ENCODE measurements at regions not wholly inside any gene's neighbourhood (a gene's known extent, or its start where the extent isn't known, plus 50 kb on each side); places are given as distances from the start of the nearest gene placed in this dataset.
A peak's percentile ranks its signal among the peaks of the same experiment; 100 is the strongest.

DNA sequence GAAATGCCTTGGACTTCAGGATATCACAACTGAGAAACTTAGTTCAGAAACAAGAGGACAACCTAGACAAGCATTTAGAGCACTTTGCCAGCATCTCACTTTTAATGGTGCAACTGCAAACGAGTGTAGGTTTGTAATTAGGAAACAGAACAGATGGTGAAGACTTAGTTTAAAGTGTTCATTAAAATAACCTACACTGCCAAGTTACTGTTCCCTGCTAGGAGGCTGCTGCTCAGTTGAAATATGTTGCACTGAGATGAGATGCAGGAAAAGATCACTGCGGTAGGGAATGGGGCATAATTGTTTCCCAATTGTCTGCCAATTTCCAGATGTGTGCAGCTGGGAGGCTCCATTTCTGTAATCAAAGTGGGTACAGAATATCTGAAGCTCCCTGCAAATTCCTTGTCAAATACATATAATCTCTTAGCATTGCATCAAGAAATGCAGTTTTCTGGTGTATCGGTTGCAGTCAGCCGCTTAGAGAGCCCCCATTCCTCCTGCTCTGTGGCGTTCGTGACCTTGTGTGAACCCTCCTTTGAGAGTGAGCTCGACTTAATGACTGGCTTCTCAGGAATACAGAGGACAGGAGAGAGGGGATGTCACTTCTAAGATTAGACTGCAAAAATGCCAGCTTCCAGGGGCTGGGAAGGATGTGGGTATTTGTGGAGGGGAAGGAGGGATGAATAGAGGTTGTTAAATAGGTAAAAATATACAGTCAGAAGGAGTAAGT lies 448.9 kb downstream of the MED10 start:
- DNase-seq: no peak

DNA sequence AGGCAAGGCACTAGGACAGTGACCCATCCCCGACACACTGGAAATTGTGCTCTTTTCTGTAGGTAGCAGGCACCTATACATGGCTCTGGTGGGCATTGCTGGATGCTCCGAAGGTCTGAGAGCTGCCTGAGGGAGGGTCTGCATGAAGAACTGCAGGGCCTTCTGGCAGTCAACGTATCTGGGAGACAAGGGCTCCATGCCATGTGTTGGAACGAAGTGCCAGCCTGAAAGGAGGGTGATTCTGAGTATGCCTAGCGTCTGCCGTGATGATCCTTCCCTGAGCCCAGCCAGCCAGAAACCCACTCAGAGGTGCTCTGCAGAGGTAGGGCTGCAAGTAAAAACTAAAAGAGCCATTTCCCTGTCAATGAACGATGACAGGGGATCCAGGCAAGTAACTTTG lies 453.2 kb downstream of the MED10 start:
- no peak for DNase-seq

DNA sequence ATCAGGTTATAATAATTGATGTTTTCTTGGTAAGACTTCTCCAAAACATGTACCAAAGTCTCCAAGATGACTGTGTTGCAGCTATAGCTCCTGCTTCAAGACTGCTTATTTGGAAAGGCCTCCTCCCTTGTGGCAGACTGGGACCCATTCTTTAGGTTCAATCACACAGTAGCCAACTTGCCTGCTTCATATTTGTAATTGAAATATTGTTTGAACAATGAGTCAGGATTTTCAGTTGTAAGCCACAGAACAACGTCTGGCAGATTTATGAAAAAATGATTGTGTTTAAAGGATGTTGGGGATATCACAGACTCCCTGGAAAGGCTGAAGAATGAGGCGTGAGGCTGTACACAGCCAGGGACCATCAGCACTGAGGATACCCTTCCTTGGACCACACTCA lies 458.9 kb downstream of the MED10 start:
- no peak for DNase-seq

DNA sequence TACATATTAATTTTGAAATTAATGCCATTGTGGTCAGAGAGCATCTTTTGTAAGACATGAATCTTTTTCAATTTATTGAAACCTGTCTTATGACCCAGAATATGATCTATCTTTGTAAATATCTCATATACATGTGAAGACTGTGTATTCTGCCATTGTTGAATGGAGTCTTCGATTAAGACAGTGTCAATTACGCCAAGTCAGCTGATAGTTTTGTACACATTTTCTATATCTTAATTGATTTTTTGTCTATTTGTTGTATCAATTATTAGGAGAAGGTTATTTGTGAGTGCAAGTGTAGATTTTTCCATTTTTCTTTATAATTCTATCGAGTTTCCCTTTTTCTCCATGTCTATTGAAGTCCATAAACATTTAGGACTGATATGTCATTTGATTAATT lies 471.6 kb downstream of the MED10 start:
- DNase-seq: no peak

DNA sequence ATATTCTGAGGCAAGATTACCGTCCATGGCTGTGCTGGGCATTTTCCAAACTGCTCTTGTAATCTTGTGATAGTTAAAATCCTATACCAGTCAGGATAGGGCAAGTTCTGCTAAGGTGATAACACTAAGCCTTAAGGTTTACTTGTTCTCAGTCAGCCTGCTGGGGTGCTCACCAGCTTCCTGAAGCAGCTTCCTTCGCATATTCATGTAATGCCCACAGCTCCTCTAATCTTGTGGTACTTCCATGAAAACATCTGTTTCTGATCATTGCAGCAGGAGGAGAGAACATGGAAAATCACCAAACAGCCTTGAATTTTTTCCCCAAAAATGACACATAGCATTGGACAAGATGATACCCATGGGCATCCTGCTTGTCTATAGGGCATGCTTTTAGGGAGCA lies 473.2 kb downstream of the MED10 start:
- DNase-seq: no peak

DNA sequence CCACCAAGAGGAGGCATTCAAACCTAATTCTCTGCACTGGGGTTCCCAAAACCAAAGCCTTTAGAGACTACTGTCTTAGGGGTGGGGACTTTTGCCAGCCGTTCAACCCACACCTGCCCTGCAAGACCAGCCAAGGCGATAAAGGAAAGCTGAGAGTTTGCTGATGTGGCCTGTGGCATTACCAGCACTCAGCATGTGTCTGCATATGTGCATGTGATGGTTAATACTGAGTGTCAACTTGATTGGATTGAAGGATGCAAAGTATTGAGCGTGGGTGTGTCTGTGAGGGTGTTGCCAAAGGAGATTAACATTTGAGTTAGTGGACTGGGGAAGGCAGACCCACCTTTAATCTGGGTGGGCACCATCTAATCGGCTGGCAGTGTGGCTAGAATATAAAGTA lies 474.2 kb downstream of the MED10 start:
- no peak for DNase-seq

DNA sequence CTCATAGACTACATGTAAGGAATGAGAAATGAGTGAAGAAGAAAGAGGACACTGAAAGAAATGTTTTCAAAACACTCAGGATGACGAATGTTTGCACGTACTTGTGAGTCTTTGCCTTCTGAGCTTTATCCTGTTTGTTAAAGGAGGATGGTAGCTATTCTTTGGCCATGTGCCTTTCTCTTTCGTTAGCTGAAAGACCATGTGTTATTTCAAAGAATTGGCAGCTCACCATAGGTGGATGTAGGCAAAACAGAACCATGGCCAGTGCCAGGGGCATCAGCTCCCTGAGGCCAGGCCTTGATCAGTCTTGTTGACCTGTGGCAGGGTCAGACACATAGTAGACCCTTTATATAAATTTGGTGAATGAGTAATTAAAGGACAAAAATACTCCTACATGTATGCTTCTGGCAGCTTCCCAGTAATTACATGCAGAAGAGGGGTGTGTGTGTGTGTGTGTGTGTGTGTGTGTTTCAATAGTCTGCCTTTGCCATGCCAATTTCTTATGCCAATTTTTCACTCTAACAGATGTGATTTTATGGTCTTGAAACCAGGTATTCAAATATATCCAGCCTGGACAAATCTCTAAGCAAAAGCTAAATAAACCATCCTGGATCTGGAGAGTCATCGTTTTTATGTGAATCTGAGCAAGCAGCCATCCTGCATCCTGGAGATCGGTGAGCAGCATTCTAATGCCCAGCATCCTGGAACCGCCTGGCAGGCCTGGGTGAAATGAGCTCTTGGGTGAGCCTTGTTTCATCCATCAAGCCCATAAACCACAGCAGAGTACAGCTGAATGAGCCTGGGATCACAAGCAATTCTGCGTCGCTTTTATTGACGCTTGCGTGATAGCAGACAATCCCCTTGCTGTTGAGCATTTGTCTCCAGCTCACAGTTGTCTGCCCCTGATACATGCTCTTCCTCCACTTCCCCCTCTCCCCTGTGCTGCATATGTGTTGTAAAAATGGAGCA lies 475.4 kb downstream of the MED10 start:
- DNase-seq: no peak

DNA sequence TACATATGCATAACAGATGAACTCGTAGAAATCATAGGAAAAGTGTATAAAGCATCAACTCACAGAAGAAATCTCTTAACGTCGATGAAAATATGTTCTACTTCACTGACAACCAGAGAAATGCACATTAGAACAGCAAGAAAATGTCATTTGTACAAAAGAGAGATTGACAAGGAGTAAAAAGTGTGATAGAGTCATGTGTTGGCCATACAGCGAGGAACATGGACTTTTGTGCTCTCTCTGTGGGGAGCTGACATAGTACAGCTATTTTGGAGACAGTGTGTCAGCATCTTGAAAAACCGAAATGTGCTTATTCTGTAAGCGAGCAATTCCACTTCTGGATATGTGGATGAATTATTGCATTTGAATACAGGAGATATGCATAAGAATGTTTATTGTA lies 477.9 kb downstream of the ICE1 start:
- DNase-seq: no peak

DNA sequence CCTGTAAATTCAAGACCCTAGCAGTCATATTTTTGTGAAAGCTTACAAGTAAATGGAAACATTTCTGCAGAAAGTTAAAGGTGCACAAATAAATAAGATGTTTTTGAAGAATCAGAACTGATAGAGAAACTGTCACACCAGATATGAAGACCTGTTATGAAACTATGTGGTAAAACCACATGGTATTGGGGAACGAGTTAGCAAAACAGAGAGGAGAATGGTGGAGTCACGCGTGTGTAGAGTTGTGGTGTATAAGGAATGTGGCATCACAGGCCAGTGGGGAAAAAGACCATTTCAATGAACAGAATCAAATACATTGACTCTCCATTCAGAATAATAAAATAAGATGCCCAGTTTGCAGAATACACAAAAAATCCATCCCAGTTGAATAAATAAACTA lies 477.2 kb downstream of the ICE1 start:
- DNase-seq: no peak

DNA sequence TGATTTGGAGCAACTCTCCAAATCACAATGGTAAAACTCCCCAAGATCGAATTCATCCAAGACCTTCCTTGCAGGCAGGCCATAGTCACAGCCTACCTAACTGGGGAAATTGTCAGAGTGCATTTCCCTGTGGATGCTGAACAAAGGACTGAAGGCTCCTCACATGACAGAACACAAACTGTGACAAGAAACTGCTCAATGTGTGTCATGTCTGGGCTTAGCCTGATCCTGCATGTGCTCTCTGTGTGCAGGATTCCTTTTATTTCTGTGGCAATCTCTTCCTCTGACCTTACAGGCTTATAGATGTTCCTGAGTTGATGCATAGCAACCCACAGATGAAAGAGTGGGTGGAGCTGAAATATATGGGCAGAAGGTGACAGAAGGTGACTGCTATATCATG lies 465.8 kb downstream of the ICE1 start:
- no peak for DNase-seq

DNA sequence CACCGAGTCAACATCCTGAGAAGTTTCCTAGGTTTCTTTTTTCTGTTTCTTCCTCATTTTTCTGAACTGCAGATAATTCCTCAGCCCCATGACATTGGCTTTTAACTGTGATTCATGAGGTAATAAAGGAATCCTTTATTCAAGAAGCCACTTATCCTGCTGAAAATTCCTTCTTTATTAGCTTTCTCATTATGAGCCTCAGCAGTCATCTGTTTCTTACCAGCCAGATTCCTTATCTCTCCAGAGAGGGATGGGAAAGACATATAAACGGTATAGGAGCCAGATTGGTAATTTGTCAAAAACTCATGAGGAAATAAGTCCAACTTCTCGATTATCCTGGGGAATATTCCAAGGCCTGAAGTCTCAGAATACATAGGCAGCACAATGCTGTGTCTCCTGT lies 465.4 kb downstream of the ICE1 start:
- no peak for DNase-seq

DNA sequence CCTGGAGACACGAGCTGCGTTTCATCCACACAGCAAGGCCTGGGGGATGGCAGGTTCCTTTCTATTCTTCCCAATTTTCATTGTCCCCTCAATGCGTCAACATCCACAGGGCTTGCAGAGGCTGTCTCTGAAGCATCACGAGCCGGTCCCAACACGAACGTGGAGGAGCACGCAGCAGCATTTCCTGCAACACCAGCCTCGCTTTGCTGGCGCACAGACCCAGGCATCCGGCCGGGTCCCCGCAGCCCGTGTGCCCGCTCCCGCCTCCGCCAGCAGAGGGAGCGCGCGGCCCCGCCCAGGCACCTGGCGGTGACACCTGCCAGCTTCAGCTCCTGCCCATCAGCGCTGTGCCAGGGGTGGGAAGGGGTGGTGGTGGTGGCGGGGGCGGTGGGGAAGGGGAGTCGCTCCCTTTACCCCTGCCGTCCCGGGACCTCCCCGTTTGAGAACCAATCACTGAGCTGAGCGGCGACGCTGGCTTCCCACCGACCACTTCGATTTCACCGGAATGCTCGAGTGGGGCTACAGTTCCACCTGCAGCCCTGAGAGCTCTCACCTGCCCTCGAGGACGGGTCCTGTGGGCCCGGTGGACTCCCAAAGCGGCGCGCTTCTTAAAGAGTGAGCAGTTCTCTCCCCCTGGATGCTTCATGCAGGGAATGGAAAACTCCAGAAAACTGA lies 464.5 kb downstream of the ICE1 start:
- peak; percentile 24 for DNase-seq

DNA sequence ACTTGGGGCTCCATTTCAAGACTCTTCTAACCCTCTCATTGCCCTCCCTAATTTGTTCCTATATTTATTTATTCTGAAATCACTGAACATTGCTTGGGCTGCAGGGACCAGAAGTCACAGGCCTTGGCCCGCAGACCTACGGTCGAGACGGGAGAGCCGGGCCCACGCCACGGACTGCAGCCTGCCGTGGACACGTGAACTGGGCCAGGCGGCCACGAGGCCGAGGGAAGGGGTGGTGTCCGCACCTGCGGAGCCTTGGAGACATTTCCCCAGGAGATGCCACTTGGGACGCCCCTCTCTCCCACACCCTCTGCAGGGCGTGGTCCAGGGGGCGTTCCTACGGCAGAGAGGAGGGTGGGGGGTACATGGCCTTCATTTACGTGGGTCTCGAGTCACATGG lies 463.9 kb downstream of the ICE1 start:
- no peak for DNase-seq

DNA sequence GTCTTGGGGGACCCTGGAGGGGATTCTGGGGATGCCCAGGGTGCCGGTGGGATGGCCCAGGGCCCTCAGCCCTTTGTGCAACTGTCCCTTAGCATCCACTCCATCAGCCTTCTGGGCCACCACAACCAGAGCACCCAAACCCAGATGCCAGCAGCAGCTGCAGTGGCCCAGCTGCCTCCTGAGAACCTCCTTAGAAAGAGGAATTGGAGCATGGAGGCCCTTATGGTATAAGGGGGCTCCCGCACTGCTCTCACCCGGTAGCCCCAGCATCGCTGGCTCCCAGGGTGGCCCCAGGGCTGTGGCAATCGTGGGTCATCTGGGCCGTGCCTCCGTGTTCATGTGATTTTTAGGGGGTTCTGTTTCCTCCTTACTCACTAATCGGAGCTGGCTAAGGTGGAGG lies 463.3 kb downstream of the ICE1 start:
- DNase-seq: no peak

DNA sequence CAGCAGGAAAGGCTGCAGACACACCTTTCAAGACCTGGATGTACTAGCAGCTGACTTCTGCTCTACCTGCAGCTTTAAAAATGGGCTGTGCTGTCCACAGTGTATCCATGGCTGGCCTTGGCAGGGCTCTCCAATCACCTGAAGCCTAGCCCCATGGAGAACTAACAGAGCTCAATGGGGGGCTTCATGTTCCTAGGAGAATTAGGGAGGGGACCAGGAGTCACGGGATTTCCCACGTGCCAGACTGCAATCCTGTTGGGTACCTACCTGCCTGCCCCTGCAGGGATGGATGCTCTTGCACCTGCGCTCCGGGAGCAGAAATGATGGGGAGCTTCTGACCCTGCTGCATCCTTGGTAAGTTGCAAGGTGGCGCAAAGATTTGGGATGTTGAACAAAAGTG lies 462.1 kb downstream of the ICE1 start:
- no peak for DNase-seq

DNA sequence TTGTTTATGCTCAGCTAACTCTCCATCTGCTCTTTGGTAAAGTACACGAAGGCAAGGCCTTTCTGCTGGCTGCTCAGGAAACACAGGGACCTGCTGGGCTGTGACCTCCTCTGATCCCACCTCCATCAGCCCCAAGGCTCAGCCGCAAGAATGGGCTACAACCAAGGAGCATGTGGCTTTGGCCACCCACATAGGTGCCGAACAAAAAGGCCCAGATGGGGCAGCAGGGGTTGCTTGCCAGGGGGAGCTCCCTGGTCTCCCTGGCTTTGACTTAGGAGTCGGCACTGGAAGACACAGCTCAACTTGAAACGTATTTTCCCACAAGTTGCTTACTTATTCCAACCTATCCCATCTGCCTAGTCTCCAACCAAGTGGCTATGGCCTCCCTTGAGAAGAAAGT lies 461.1 kb downstream of the ICE1 start:
- DNase-seq: no peak

DNA sequence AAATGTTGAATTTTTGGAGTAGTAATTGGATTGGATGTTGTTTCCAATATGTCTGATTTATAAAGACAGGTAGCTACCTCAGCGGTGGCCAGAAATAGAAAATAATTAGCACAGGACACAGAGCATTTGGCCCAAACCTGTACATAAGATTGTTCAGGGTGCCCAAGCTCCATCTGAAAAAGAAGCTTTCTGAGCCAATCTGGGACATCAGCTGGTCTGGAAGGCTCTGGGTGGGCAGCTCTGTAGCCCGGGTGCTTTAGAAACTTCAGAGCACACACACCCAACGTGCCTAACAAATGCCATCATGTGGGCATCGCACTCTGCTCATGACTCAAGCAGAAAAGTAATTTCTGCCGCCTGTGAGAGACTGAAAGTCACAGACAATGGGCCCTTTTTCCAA lies 460.7 kb downstream of the ICE1 start:
- no peak for DNase-seq

DNA sequence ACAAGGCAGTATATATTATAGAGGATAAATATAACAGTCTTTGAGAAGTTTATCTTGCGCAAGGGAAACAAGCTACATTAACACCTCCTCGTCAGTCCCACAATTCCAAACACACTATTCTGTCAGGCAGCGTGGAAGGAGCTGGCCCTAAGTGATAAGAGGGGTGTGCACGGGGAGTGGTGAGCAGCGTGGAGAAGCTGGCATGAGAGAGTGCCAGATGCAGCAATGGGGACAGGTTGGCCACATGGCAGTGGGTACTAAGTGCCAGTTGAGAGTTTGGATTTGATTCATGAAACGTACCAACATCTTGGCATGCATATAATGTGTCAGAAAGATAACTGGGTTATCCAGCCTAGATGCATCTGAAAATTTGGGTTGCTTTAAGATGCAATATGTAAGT lies 460.2 kb downstream of the ICE1 start:
- DNase-seq: no peak

DNA sequence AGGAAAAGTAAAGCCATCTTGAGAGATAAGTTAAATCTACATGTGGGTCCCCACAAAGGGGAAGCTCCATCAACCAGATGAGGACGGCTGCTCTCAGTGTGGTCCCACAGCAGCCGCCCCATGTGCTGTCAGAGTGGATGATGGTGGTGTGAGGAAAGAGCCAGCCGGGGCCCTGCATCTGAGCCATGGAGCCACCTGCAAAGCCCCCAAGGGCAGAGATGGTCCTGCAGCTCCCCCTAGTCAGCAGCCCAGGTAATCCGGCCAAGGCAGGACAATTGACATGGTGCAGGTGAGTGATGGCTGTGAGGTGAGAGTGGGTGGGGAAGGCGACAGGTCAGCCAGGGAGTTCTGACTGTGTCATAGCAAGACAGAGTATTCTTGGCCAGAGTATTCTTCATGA lies 458.8 kb downstream of the ICE1 start:
- DNase-seq: peak; percentile 18

DNA sequence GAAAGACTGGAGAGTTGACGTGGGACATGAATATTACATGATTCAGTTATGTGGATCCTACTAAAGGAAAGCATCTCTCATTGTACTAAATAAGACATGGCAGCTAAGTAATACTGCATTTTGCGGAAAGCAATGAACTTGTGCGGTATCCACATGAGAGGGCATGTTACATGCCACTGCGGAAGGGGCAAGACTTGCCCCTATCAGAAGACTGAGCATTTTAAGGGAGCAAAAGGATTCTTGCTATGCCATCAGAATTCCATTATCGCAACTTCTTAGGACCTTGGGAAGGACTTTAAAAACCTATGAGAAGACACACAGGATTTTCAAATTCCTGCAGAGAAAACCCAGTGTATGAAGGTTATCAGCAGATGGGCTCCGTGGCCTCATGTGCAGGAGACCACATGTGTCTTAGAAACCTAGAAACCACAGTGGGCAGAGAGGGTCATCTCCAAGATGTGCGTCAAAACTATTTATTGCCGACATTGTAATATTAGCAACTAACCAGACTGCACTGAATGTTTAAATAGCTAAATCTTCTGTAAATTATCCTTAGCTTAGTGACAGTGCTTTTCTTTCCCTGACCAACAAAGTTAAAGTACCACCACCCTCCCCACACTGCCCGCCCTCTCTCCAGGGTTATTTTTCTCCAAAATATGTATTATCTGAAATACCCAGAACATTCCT lies 457.7 kb downstream of the ICE1 start:
- no peak for DNase-seq

DNA sequence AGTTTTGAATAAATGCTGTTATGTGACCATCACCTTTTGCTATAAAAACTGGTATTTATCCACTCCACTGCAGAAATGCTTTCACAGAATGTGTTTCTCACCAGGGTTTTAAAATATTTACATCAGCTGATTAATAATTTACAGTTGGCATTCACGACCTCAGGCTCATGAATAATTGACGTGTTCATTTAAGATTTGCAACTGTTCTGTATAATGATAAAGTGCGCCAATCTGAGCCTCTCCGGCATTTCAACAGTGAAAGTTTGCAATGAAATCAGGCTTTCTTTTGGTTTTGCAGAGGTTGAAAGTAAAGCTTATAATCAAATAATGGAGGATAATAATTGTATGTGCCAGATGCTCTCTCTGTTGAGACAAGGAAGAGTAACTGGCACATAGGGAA lies 434.9 kb downstream of the ICE1 start:
- no peak for DNase-seq

DNA sequence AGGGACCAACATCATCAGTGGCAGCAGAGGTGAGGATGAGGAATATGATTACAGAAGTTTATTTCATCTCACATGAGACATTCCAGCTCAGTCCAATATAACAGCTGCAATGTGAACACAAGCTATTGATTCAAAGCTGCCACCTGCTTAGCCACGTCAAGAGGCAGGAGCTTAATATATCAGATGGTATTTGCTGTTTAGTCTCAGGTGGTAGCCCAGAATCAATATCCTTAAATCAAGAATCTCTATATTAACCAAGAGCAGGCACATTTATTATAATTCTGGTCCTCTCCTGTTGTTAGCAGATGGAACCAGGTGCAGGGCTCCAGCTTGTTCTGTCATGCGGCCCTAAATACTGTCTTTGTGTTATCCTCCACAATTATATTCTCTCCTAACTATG lies 431.6 kb downstream of the ICE1 start:
- DNase-seq: peak; percentile 54

DNA sequence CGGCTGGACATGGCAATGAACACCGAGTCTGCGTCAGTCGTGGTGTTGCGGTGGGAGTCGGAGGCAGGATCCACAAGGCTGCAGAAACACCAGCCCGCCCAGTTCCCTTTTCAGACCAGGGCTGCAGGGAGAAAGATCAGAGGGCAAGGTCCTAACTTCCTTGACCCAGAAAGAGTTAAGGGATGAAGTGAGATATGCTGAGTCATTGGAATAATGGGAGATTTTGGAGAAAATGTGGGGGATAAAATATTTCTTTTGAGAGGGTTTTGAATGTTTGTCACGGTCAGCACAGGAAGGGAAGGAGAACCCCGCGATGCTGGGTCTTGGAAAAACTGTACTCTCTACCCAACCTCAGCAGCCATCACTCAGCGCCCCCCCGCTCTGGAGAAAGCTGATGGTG lies 416.0 kb downstream of the ICE1 start:
- DNase-seq: no peak
